ENCODE measurements at regions not wholly inside any gene's neighbourhood (a gene's known extent, or its start where the extent isn't known, plus 50 kb on each side); places are given as distances from the start of the nearest gene placed in this dataset.

GRCh38 chr12:59068436-59068835 is 148.1 kb upstream of the LRIG3 start:
- TF ChIP-seq, protein P1, sequence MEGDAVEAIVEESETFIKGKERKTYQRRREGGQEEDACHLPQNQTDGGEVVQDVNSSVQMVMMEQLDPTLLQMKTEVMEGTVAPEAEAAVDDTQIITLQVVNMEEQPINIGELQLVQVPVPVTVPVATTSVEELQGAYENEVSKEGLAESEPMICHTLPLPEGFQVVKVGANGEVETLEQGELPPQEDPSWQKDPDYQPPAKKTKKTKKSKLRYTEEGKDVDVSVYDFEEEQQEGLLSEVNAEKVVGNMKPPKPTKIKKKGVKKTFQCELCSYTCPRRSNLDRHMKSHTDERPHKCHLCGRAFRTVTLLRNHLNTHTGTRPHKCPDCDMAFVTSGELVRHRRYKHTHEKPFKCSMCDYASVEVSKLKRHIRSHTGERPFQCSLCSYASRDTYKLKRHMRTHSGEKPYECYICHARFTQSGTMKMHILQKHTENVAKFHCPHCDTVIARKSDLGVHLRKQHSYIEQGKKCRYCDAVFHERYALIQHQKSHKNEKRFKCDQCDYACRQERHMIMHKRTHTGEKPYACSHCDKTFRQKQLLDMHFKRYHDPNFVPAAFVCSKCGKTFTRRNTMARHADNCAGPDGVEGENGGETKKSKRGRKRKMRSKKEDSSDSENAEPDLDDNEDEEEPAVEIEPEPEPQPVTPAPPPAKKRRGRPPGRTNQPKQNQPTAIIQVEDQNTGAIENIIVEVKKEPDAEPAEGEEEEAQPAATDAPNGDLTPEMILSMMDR (IDR thresholded peaks at IDR 0.05) = no peak
- TF ChIP-seq POLR2AphosphoS5 (IDR thresholded peaks at IDR 0.05) (no peak), POLR2A (IDR thresholded peaks at IDR 0.05) (no peak)

All from stomach (tissue), 4 donors.